CD4-positive, alpha-beta T cell (primary cell): ENCODE measurements at regions not wholly inside any gene's neighbourhood (a gene's known extent, or its start where the extent isn't known, plus 50 kb on each side); places are given as distances from the start of the nearest gene placed in this dataset.

Experiments used
- ATAC-seq: fragments of 200-7000 bp; cut with Tn5 transposase; one replicate; pipeline ENCODE4 v1.10.0; 2022; ENCODE audit warnings: mild to moderate bottlenecking; ENCODE audit not compliant: poor library complexity
- CTCF ChIA-PET: fragments of 350-600 bp; sonication (Branson Sonifier 250); formaldehyde crosslinking; loops from one replicate; lab custom pipeline; 2021; ENCODE audit warnings: antibody characterized with exemption, inconsistent platforms; lab: Charles Lee
- POLR2A ChIA-PET: fragments of 350-600 bp; sonication (Branson Sonifier 250); formaldehyde crosslinking; loops from one replicate; lab custom pipeline; 2021; ENCODE audit warnings: antibody characterized with exemption, inconsistent platforms; lab: Charles Lee
- DNase-seq, 14 experiments: peaks; one replicate each; pipeline ENCODE4 v3.0.0-alpha.2; 2013 to 2020; ENCODE audit warnings: mixed read lengths in 2 of 14
- H3K27ac ChIP-seq, 2 donors: one replicate each; pipeline versions ENCODE4 v1.5.1 to v1.7.0; 2013; ENCODE audit warnings: low read length in 2 of 2, low read depth in 1 of 2, mild to moderate bottlenecking in 1 of 2
- H3K27me3 ChIP-seq, 2 experiments: 1 replicate in 1 of 2; 2 replicates in 1 of 2; pipeline versions ENCODE4 v1.6.1 to v1.7.0; 2013; ENCODE audit warnings: low read length in 2 of 2, control low read depth in 1 of 2, mild to moderate bottlenecking in 1 of 2, moderate library complexity in 1 of 2; ENCODE audit not compliant: insufficient read depth in 2 of 2, control insufficient read depth in 1 of 2
- H3K36me3 ChIP-seq: one replicate; pipeline ENCODE4 v1.6.1; 2013; ENCODE audit warnings: low read length, control low read depth; ENCODE audit not compliant: insufficient read depth
- H3K4me1 ChIP-seq: one replicate; pipeline ENCODE4 v1.6.1; 2013; ENCODE audit warnings: low read length, control low read depth; ENCODE audit not compliant: insufficient read depth
- H3K4me3 ChIP-seq: one replicate; pipeline ENCODE4 v1.5.1; 2013; ENCODE audit warnings: mild to moderate bottlenecking, low read length, moderate library complexity
- H3K9me3 ChIP-seq, 2 experiments: 1 replicate in 1 of 2; 2 replicates in 1 of 2; pipeline versions ENCODE4 v1.6.1 to v1.7.0; 2013; ENCODE audit warnings: low read length in 2 of 2, mild to moderate bottlenecking in 2 of 2, control low read depth in 1 of 2, moderate library complexity in 1 of 2; ENCODE audit not compliant: control insufficient read depth in 1 of 2, insufficient read depth in 1 of 2
- H3K27ac Mint-ChIP-seq: one replicate; pipeline ENCODE4 v1.8.0; 2020; ENCODE audit warnings: mixed read lengths
- H3K27me3 Mint-ChIP-seq: one replicate; pipeline ENCODE4 v1.8.0; 2021; ENCODE audit warnings: mixed read lengths
- H3K36me3 Mint-ChIP-seq: one replicate; pipeline ENCODE4 v1.8.0; 2021; ENCODE audit warnings: low read depth, mixed read lengths
- H3K4me1 Mint-ChIP-seq: one replicate; pipeline ENCODE4 v1.8.0; 2021; ENCODE audit warnings: low read depth, mixed read lengths
- H3K4me3 Mint-ChIP-seq: one replicate; pipeline ENCODE4 v1.8.0; 2020; ENCODE audit warnings: mild to moderate bottlenecking, mixed read lengths
- H3K9me3 Mint-ChIP-seq: one replicate; pipeline ENCODE4 v1.8.0; 2020; ENCODE audit warnings: mixed read lengths
- intact Hi-C, 2 experiments: fragments of 100-400 bp; cut with DNase I in 1 of 2; cut with micrococcal nuclease in 1 of 2; formaldehyde crosslinking; loops; one replicate each; pipeline versions ENCODE4 v1.15.1 to v1.9.0; 2023 to 2025; cut with DNase I, micrococcal nuclease
- TF ChIP-seq, protein P1 (sequence below): fragments of 200-600 bp; IDR thresholded peaks from one replicate; pipeline ENCODE4 v1.8.0; 2022; ENCODE audit warnings: antibody characterized with exemption, mild to moderate bottlenecking

DNA sequence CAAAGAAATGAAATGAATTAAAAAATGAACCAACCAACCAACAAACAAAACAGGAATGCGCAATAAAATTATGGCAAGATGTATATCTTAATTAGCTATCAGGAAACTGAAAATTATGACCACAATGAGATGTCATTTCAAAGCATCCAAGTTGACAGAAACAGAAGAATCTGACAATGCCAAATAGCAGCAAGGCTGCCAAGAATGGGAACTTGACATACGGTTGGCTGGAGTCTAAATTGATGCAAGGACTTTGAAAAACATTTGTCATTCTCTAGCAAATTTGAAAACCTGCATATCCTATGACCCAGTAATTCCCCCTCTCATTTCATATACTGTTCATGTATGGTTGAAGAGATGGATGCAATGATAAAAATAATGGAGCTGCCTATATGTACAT lies 1262.6 kb downstream of the TBC1D22A start:
- TF ChIP-seq, protein P1, sequence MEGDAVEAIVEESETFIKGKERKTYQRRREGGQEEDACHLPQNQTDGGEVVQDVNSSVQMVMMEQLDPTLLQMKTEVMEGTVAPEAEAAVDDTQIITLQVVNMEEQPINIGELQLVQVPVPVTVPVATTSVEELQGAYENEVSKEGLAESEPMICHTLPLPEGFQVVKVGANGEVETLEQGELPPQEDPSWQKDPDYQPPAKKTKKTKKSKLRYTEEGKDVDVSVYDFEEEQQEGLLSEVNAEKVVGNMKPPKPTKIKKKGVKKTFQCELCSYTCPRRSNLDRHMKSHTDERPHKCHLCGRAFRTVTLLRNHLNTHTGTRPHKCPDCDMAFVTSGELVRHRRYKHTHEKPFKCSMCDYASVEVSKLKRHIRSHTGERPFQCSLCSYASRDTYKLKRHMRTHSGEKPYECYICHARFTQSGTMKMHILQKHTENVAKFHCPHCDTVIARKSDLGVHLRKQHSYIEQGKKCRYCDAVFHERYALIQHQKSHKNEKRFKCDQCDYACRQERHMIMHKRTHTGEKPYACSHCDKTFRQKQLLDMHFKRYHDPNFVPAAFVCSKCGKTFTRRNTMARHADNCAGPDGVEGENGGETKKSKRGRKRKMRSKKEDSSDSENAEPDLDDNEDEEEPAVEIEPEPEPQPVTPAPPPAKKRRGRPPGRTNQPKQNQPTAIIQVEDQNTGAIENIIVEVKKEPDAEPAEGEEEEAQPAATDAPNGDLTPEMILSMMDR: no peak
- Mint-ChIP-seq H3K36me3 (no peaks in the 10 kb centered on the region), H3K27ac (no peak overlapping the region), H3K27me3 (no peaks in the 10 kb centered on the region), H3K4me1 (no peaks in the 10 kb centered on the region), H3K4me3 (no peak overlapping the region), H3K9me3 (peaks cover 8% of the 10 kb centered on the region)
- Histone ChIP-seq H3K9me3 (peaks cover 0 to 6% of the 10 kb centered on the region in 2 experiments), H3K27ac (no peak overlapping the region), H3K36me3 (no peaks in the 10 kb centered on the region), H3K27me3 (peaks cover 0 to 3% of the 10 kb centered on the region in 2 experiments), H3K4me3 (no peak overlapping the region), H3K4me1 (no peaks in the 10 kb centered on the region)
- ATAC-seq: no peak
- CTCF ChIA-PET: no interaction called here
- intact Hi-C loops: no loop called here
- POLR2A ChIA-PET: no interaction called here
- DNase-seq: no peak

DNA sequence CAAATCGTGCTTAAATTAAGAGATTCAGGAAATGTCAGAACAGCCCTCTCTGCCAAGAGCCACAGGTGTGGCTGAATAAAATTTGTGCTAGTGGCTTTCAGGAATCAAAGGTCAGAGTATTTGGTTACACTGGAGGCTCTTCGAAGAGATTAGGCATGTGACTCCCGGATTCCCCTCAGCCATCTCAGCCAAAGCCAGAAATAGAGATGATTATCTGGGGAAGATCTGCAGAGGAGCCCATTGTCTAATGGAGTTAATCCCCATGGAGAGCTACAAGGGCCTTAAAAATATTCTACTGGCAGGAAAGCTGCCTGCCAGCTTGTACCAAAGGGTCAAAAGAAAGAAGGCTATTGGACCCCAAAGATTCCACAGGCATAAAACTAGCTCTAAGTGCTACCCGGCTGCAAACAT lies 1259.5 kb downstream of the TBC1D22A start:
- Mint-ChIP-seq H3K36me3 (no peaks in the 10 kb centered on the region), H3K9me3 (peaks cover 16% of the 10 kb centered on the region), H3K4me1 (no peaks in the 10 kb centered on the region), H3K27ac (no peak overlapping the region), H3K4me3 (no peak overlapping the region), H3K27me3 (peaks cover 22% of the 10 kb centered on the region)
- ChIA-PET CTCF (no interaction called here), POLR2A (no interaction called here)
- TF ChIP-seq, protein P1: no peak
- Histone ChIP-seq H3K27me3 (peaks cover 3 to 4% of the 10 kb centered on the region in 2 experiments), H3K4me3 (no peak overlapping the region), H3K36me3 (no peaks in the 10 kb centered on the region), H3K9me3 (peaks cover 8 to 23% of the 10 kb centered on the region in 2 experiments), H3K4me1 (no peaks in the 10 kb centered on the region), H3K27ac (no peak overlapping the region)
- intact Hi-C loops: no loop called here
- DNase-seq: no peak
- no peak for ATAC-seq

DNA sequence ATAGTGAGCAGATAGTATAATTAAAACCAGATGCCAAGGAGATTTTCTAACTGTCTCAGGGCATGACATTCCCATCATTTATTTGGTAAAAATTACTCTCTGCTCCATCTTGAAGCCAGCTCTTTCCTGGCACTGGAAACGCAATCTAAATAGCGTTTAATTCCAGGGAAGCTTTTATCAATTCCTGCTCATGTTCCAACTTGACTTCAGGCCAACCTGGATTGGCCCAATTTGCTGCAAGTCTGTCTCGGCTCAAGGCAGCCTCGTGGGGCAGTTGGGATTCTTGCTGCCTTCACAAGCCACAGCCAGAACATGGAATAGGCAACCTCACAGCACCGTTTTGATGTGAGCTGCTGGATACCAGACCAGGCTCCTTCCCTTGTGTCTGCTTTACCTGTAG lies 1255.9 kb downstream of the TBC1D22A start:
- H3K9me3 ChIP-seq: peaks cover 8 to 27% of the 10 kb centered on the region in 2 experiments
- H3K4me3 Mint-ChIP-seq: no peak overlapping the region
- POLR2A ChIA-PET: no interaction called here
- no peak overlapping the region for H3K27ac ChIP-seq
- H3K27me3 Mint-ChIP-seq: peaks cover 32% of the 10 kb centered on the region
- H3K36me3 ChIP-seq: no peaks in the 10 kb centered on the region
- intact Hi-C loops: no loop called here
- TF ChIP-seq, protein P1: no peak
- no peaks in the 10 kb centered on the region for H3K4me1 Mint-ChIP-seq
- DNase-seq (no peak), ATAC-seq (no peak)
- H3K4me3 ChIP-seq: no peak overlapping the region
- H3K27ac Mint-ChIP-seq: no peak overlapping the region
- CTCF ChIA-PET: no interaction called here
- peaks cover 16% of the 10 kb centered on the region for H3K9me3 Mint-ChIP-seq
- no peaks in the 10 kb centered on the region for H3K4me1 ChIP-seq
- peaks cover 0 to 9% of the 10 kb centered on the region in 2 experiments for H3K27me3 ChIP-seq
- no peaks in the 10 kb centered on the region for H3K36me3 Mint-ChIP-seq
